HTERT RPE-1 (cell line): ENCODE measurements at regions not wholly inside any gene's neighbourhood (a gene's known extent, or its start where the extent isn't known, plus 50 kb on each side); places are given as distances from the start of the nearest gene placed in this dataset.
"Not testable (repeated sequence)": the region's sequence is repeated elsewhere in the genome, so short reads cannot be mapped to it uniquely, and the experiment has no call there.

Experiments used
- in situ Hi-C: fragments of 300-500 bp; cut with MboI; formaldehyde crosslinking; loops from 4 replicates; pipeline ENCODE4 v1.14.3; 2020; ENCODE audit warnings: low sequenced_read_pairs

DNA sequence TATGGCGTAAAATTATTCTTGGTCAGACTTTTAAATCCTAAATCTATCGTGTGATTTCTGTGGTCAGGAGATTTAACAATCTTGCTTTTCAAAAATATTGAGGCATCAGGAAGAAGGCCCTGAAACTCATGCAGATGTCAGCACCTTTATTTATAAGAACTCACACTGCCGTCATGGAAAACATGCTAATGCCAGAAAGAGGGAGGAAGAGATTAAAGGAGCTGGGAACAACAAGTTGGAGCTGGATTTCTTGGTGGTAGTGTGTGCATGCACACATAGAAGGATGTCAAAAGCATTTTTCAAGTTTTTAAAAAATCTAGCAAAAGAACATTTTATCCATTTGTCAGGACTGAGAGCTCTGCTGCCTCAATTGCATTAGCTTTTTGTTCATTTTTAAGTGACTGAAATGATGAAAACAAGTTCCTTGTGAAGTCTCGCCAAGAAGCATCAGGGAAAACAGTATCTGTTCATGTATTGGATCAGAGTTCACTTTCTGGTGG lies 342.5 kb downstream of the SPRY2 start:
- in situ Hi-C loops = no loop called here

DNA sequence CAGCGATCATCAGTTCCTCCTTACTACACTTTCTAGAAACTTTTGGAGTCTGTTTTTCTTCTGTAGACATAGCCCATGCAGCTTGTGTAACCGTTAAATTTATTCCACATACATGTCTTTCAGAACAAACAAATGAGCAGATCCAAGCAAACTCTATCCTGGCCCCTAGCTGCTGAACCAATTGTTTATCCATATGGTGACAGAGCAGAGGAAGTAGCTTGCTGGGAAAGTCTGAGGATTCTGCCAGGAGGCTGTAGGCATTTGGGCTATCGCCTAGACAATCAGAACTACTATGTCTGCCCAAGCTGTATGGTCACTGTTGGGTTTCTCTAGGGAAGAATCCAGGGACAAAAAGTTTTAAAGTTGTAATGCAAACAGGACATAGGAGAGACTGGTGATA lies 343.7 kb downstream of the SPRY2 start:
- in situ Hi-C loops = no loop called here

DNA sequence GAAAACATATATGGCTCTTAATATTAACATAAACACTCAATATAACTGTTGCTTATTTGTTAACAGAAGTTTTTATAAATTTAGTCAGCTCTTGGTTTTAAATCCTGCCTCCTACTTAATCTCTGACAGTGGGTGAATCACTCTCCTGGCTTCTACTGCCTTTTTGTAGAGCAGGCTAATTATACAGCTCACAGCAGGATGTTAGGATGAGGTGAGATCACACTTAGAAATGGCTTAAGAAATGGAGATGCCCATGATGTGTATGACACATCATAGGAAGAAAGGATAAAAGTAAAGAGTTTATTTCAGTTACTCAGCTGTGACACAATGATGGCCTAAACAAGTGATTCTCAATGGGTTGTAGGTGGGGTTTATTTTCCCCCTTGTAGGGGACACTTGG lies 345.6 kb downstream of the SPRY2 start:
- in situ Hi-C loops = no loop called here

DNA sequence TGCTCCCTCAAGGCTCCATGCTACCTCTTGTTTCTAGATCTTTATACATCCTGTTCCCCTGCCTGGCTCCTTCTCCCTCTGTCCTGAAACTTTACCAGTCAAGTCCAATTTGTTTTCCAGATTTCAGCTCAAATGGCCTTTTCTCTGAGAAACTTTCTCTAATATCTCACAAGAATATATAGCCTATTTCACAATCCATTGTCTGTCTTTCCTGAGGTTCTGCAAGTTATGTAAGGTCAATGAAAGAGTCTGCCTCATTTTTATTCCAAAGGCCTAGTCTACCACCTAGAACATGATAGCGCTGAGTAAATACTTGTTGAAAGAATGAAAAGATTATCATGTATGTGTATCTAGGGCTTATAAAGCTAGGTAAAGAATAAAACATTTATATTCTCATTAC lies 348.8 kb downstream of the SPRY2 start:
- in situ Hi-C loops = no loop called here

DNA sequence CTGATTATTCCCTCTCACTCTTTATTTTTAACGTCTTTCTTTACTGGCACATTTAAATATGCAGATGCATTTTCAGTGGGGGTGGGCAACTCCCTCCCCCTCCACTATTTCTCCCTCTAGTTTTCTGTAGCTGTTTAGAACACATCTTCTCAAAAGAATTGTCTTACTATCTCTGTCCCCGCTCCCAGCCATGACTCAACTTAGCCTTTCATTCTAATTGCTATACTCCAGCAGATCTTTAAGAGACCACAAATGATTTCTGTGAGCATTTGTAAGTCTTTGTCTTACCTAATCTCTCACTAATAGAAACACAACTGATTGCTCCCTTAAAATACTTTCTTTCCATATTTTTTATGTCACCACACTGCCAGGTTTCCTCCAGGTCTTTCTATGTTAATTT lies 350.9 kb downstream of the SPRY2 start:
- in situ Hi-C loops = no loop called here

DNA sequence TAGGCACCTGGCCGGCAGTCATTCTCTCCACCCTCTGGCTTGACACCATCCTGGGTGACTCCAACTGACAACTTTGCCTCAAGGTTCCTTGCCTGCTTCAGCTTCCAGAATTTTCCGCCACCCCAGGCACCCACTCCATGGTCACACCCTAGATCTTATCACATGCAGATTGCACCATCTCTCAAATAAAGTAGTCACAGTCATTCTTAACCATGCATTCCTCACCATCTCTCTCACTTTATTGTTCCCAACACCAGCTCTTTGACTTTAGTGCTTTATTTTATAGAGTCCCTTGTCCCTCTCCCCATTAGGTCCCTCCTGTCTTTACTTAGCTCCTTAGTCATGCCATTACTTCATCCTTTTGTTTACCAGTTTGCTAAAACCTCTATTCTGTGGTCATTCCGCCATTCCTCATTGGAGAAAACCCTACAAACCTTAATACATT lies 351.7 kb downstream of the SPRY2 start:
- in situ Hi-C loops = no loop called here

DNA sequence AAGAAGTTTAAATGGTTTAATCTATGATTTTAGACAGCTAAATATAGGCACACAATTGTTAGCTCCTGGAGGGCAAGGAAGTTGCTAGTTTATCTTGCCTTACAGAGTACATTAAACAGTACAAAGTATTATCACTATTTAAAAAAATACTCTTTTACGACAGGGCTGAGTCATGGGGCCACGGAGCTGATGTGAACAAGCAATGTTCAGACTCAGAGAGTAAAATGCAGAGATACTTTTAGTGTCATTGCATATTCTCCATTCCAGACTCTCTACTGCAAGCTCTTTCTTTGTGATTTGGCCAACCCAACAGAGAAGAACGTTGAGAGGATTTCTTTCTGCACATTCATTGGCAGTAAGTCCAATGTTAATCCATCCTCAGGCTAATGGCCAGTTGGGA lies 352.4 kb downstream of the SPRY2 start:
- in situ Hi-C loops = no loop called here

DNA sequence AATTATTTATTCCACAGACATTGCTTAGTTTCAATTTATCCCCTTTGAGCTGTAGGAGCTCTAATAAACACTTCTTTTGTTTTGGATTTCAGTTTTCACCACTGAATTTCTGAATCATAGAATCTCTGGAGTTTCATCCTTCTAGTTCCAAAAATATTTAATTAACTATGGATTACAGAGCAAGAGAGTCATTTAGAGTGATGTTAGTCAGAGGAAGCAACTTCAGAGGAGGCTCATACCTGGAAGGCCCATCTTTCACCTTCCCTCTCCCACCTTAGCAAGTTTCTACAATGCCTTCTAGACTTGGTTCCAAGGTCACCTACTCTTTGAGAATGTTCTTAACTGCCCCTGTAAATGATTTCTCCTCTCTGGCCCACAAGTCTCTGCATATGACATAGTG lies 353.2 kb downstream of the SPRY2 start:
- in situ Hi-C loops = no loop called here

DNA sequence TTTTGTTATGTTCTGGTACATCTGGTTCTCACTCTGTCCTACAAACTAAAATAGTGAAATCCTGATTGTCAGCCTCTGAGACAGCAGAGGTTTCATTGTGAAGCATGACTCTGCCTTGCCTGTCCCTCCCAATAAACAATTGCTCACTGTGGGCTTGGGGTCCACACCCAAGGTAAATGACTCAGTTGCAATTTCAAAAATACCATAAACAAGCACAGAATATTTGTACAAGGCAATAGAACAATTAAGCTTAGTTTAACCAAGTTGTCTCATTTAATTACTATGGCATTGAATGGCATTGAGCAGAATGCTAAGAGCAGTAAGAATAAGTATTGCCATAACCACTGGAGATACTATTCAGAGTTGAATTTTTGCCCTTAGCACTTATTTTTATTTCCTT lies 353.6 kb downstream of the SPRY2 start:
- in situ Hi-C loops = no loop called here

DNA sequence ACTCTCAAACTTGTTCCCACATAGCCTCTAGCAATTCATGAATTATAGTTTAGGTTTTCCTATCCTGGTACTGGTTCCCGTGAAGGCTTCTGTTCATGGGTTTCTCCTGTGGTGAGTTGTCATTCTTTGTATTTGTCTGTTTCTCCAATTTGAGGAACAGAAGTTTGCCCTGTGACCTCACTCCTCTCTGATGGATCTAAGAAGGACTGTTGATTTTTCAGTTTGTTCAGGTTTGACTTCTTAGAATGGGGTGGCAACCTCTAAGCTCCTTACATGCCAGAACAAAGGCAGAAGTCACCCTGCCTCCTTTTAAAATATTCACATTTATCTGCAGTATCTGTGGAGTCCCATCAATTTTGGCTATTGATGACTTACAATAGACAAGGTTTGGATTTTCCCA lies 354.0 kb downstream of the SPRY2 start:
- in situ Hi-C loops = no loop called here

DNA sequence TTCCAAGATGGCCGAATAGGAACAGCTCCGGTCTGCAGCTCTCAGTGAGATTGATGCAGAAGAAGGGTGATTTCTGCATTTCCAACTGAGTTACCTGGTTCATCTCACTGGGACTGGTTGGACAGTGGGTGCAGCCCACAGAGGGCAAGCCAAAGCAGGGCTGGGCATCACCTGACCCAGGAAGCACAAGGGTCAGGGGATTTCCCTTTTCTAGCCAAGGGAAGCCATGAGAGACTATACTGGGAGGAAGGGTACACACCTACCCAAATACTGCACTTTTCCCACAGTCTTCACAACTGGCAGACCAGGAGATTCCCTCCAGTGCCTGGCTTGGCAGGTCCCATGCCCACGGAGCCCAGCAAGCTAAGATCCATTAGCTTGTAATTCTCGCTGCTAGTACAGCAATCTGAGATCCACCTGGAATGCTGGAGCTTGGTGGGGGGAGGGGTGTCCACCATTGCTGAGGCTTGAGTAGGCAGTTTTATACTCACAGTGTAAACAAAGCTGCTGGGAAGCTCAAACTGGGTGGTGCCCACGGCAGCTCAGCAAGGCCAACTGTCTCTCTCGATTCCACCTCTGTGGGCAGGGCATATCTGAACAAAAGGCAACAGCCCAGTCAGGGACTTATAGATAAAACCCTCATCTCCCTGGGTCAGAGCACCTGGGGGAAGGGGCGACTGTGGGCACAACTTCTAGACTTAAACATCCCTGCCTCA lies 365.8 kb downstream of the SPRY2 start:
- in situ Hi-C loops = not testable (repeated sequence)

DNA sequence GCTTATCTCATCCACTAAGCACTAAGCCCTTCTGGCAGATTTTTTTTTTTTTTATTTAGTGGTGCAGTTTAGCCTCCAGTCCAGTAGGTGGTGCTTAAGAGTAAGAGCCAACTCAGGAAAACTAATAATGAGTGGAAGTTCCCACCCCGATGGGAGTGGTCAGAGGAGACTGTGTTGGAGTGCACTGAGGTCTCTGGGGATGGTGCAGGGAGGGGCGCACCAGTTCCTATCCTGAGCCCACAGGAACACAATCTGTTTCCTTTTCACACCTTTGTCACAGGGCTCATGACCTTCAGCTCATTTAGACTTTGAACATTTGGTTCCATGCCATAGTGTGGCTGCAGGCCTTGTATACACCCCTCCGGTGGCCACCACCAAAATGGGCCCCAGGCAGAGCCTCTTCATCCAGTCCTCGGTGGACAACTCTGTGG lies 367.4 kb downstream of the SPRY2 start:
- in situ Hi-C loops = no loop called here

DNA sequence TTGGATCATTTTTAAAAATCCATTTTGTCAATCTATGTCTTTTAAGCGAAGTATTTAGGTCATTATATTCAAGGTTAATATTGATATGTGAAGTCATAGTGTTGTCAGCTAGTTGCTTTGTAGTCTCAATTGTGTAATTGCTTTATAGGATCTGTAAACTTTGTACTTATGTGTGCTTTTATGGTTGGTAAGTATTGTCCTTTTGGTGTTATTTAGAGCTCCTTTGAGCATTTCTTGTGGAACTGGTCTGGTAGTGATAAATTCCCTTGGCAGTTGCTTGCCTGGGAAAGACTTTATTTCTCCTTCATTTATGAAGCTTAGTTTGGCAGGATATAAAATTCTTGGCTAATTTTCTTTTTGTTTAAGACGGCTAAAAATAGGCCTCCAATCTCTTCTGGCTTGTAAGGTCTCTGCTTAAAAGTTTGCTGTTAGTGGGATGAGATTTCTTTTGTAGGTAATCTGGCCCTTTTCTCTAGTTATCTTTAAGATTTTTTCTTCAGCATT lies 368.8 kb downstream of the SPRY2 start:
- in situ Hi-C loops = no loop called here

DNA sequence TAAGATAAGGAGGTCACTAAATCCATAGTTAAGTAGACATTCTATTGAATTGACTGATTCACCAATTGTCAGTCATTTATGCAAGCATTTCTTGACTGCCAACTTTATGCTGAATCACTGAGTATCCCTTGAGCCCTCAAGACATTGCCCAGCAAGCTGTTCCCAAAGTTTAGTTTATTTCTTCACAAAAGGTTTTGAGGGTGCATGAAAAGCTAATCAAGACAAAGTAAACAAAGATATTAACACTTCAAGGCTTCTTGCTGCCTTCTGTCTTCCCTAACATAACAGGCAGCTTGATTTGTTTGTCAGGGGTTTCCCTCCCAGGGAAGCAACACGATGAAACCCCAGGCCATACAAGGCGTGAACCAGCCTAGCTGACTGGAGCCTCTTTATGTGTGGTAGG lies 374.4 kb downstream of the SPRY2 start:
- in situ Hi-C loops = no loop called here

DNA sequence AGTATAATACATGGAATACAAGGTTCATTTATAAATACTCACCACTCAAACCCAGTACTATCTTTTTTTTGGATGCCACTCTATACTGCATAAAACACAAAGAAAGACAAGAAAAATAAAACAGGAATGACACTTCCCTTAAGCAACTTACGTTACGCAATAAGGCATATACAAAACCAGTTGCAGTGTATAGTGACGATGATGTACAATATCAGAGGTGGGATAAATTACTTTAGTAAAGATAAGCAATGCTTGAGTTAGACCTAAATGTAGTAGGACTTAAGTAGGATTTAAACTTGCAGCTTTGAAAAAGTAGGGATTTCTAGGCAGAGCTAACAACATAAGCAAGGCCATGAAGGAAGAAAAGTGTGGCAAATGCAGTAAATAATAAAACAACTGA lies 374.9 kb downstream of the SPRY2 start:
- in situ Hi-C loops = no loop called here

DNA sequence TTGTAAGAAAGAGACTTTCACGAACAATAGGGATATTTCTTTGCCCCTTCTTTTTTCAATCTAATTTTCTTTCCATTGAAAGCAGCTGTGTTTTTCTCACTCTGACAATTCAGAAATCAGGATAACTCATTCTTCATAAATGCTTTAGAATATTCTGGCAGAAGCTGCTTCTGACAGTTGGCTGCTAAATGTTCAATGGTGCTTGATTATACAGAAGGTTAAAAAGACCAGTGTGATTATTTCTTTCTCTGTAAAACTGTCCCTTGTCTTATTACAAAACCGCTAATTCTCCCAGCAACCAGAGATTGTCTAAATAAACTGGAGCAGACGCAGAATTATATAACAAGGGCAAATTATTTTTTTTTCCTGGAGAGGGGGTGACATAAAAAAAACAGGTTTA lies 394.4 kb downstream of the SPRY2 start:
- in situ Hi-C loops = no loop called here

DNA sequence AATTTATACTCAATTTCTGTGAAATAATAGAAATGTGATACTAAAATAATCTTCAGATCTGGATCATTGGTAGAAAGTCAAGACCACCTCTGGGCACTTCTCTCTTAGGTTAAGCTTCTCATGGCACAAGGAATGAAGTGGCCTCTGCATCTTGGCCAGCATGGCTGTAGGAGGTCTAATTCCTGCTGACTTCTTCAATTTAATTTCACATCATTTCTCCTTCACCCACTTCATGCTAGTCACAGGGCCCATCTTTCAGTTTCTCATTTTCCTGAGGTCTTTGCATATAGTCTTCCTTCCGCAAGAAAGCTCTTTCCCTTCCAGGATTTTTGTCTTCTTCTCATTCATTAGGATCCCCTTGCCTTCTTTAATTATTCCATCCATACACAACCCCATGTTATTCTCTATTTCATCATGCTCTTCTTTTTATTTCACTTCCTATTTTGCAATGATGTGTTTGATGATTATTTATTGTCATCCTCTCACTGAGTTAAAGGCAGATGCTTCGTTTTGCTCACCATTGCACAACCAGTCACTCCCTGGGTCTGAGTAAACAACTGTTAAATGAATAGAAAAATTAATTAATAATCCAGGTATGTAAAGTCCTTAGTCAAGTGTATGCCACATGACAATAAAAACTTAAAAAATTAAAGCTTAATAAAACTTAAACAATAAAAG lies 397.4 kb downstream of the SPRY2 start:
- in situ Hi-C loops = no loop called here

DNA sequence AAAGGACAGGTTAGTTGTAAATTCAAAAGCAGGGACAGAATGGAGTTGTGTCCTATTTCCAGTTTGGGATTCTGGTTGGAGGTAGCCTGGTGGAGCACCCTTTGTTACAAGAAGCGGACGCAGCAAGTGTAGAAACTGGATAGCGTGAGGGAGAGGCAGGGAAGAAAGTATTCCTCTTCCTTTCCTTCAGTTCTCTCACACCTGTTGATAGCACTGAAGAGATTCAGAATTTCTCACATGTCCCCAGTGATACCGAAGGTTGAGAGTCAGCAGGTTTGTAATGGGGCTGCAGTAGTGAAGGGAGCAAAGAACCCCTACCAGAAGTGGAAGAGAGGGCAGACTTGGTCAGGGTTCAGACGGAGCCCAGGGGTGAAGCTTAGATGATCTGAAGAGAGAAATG lies 399.2 kb downstream of the SPRY2 start:
- in situ Hi-C loops = no loop called here

DNA sequence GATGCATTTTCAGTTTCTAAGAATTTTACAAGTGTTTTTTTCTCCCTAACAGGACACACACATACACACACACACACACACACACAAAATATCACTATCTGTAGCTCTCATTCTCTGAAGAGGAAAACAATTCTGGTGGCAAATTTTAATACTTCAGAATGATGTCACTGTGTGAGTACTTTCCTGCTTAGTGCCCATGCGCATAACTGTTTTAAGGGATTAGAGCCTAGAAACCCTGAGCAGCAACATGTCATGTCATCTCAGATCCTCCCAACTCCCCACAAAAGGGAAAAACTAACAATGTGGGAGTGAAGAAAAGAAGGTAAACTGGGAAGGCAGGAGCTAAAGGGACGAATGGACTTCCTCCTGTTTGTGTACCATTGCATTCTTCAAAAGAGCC lies 401.2 kb downstream of the SPRY2 start:
- in situ Hi-C loops = no loop called here

DNA sequence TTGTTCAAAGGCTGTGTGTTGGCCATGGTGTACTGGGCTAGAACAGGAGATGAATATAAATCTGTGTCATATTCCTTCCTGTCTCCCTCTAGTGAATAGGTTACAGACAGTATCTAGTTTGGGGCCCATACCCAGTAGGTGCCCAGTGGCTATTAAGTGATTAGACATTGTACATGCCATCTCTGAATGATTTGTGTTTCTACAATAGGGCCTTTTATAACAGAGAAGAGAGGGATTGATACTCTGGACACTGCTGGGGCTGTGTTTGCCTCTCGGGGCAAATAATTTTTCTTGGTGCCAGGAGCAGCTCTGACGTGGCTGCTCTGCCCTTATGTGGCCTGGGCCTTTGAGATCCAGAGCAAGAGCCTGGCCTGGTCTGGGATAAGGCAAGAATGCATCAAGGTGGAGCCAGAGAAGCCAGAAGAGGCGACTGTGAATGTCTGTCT lies 403.1 kb downstream of the SPRY2 start:
- in situ Hi-C loops = no loop called here

DNA sequence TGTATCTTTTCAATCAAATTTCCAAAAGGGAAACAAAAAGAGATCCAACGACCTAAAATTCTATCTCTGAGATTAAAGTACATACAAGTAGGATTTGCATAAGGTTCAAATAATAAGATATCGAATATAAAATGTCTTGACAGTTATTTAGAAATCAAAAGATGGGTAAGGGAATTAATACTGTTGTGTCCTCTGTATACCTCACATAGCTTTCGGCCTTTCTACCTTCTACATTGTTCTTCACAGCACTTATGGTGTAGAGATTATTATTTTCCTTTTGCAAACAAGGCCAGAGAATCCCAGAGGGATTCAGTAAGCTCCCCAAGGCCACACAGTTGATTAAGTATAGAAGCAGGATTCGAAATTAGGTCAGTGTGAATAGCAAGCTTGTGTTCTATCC lies 403.6 kb downstream of the SPRY2 start:
- in situ Hi-C loops = no loop called here
